ENCODE measurements at regions not wholly inside any gene's neighbourhood (a gene's known extent, or its start where the extent isn't known, plus 50 kb on each side); places are given as distances from the start of the nearest gene placed in this dataset.

- peak; percentile 50 for TF ChIP-seq CTCF (IDR thresholded peaks at IDR 0.05; ENCODE audit: low read depth, low read length, missing control alignments)
- H3K4me3 ChIP-seq (ENCODE audit: low read depth, low read length): no peak overlapping the region
- no peak for DNase-seq (ENCODE audit: low read depth)
Measured at GRCh38 chr9:14441976-14442651, 128.2 kb upstream of the NFIB start.

- no peak overlapping the region for H3K4me3 ChIP-seq (ENCODE audit: low read depth, low read length)
- DNase-seq (ENCODE audit: low read depth): no peak
- no peak for TF ChIP-seq CTCF (IDR thresholded peaks at IDR 0.05; ENCODE audit: low read depth, low read length, missing control alignments)
Measured at GRCh38 chr9:14441115-14441514, 127.2 kb upstream of the NFIB start.

- H3K4me3 ChIP-seq (ENCODE audit: low read depth, low read length): no peak overlapping the region
- TF ChIP-seq CTCF (IDR thresholded peaks at IDR 0.05; ENCODE audit: low read depth, low read length, missing control alignments): no peak
- DNase-seq (ENCODE audit: low read depth): no peak
Measured at GRCh38 chr9:14440062-14440461, 126.1 kb upstream of the NFIB start.

GRCh38 chr9:14439555-14439954, 125.6 kb upstream of the NFIB start:
- TF ChIP-seq CTCF (IDR thresholded peaks at IDR 0.05; ENCODE audit: low read depth, low read length, missing control alignments): no peak
- H3K4me3 ChIP-seq (ENCODE audit: low read depth, low read length): no peak overlapping the region

GRCh38 chr9:14438232-14439021, 124.5 kb upstream of the NFIB start:
- no peak for TF ChIP-seq CTCF (IDR thresholded peaks at IDR 0.05; ENCODE audit: low read depth, low read length, missing control alignments)
- DNase-seq (ENCODE audit: low read depth): no peak

More at GRCh38 chr9:14439555-14439954, 125.6 kb upstream of the NFIB start:
- no peak for DNase-seq (ENCODE audit: low read depth)

GRCh38 chr9:14437354-14438231, 123.7 kb upstream of the NFIB start:
- DNase-seq (ENCODE audit: low read depth): no peak
- no peak overlapping the region for H3K4me3 ChIP-seq (ENCODE audit: low read depth, low read length)
- no peak for TF ChIP-seq CTCF (IDR thresholded peaks at IDR 0.05; ENCODE audit: low read depth, low read length, missing control alignments)

More at GRCh38 chr9:14438232-14439021, 124.5 kb upstream of the NFIB start:
- no peak overlapping the region for H3K4me3 ChIP-seq (ENCODE audit: low read depth, low read length)
